Osteocyte (in vitro differentiated cells): ENCODE measurements at regions not wholly inside any gene's neighbourhood (a gene's known extent, or its start where the extent isn't known, plus 50 kb on each side); places are given as distances from the start of the nearest gene placed in this dataset.

Experiments
- DNase-seq: peaks from one replicate; pipeline ENCODE4 v3.0.0; 2021; ENCODE audit warnings: mixed read lengths; ENCODE audit not compliant: unreplicated experiment; ENCODE audit errors: extremely low spot score
- H3K27ac Mint-ChIP-seq: one replicate; pipeline ENCODE4 v1.8.0; 2021; ENCODE audit warnings: mild to moderate bottlenecking, mixed read lengths; ENCODE audit not compliant: unreplicated experiment
- H3K27me3 Mint-ChIP-seq: one replicate; pipeline ENCODE4 v1.8.0; 2021; ENCODE audit warnings: mixed read lengths; ENCODE audit not compliant: unreplicated experiment
- H3K36me3 Mint-ChIP-seq: one replicate; pipeline ENCODE4 v1.8.0; 2021; ENCODE audit warnings: mixed read lengths; ENCODE audit not compliant: unreplicated experiment
- H3K4me1 Mint-ChIP-seq: one replicate; pipeline ENCODE4 v1.8.0; 2021; ENCODE audit warnings: mixed read lengths; ENCODE audit not compliant: unreplicated experiment
- H3K4me3 Mint-ChIP-seq: one replicate; pipeline ENCODE4 v1.8.0; 2021; ENCODE audit warnings: mild to moderate bottlenecking, moderate library complexity, mixed read lengths; ENCODE audit not compliant: unreplicated experiment
- H3K9me3 Mint-ChIP-seq: one replicate; pipeline ENCODE4 v1.8.0; 2021; ENCODE audit warnings: mixed read lengths; ENCODE audit not compliant: unreplicated experiment
- TF ChIP-seq, protein P1 (sequence below): fragments of 200-600 bp; sonication (generic); IDR thresholded peaks from 2 replicates; pipeline ENCODE4 v1.5.0; 2021; ENCODE audit warnings: antibody characterized with exemption, mild to moderate bottlenecking, moderate library complexity

DNA sequence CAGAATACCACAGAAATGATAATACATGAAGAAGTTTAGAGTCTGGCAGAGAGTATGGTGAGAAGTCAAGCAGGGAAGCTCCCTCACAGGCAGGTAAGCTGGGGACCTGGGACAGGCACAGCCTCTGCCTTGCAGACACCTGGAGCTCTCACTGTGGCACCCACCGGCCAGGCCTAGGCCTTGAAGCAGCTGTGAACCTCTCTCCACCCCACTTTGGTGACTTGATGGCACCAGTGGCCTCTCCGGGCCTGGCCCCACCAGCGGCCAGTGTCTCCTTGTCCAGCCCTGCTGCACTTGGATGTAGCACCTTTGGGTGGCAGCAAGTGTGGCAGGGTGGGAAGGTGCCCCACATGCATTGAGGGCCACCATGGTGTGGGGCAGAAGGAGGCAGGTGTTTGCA lies 330.5 kb downstream of the NPR3 start:
- Mint-ChIP-seq H3K4me1 (peaks cover 1% of the 10 kb centered on the region), H3K9me3 (peaks cover 3% of the 10 kb centered on the region), H3K27me3 (no peaks in the 10 kb centered on the region), H3K27ac (no peak overlapping the region), H3K36me3 (no peaks in the 10 kb centered on the region), H3K4me3 (no peak overlapping the region)
- TF ChIP-seq, protein P1, sequence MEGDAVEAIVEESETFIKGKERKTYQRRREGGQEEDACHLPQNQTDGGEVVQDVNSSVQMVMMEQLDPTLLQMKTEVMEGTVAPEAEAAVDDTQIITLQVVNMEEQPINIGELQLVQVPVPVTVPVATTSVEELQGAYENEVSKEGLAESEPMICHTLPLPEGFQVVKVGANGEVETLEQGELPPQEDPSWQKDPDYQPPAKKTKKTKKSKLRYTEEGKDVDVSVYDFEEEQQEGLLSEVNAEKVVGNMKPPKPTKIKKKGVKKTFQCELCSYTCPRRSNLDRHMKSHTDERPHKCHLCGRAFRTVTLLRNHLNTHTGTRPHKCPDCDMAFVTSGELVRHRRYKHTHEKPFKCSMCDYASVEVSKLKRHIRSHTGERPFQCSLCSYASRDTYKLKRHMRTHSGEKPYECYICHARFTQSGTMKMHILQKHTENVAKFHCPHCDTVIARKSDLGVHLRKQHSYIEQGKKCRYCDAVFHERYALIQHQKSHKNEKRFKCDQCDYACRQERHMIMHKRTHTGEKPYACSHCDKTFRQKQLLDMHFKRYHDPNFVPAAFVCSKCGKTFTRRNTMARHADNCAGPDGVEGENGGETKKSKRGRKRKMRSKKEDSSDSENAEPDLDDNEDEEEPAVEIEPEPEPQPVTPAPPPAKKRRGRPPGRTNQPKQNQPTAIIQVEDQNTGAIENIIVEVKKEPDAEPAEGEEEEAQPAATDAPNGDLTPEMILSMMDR, result no peak
- DNase-seq, result no peak

DNA sequence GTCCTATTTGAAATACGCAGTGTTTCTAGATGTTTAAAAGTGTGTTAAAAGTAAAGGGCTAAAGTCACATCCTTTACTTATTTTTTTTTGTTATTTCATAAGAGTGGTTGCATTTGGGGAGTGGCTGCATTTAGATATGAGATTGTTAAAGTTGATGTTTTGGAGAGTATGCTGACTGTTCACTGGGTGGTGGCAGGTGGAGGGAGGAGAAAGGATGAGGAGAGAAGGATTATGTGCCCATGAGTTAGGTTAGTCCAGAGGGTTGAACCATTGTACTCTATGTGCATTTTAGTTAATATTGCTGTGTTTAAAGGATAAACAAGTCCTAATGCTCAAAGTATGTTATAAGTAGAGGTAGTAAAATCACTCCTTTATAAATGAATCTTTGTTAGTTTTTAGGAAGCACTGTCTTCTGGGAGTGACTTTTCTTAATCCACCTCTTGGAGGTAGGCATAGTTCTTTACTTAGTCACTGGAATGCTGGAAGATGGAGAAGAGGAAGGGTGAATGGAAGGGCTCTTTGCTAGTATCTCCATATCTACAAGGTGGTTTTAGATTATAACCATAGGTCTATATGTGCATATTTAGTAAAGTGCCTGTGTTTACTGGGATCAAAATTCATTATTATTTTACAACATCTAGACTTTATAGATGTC lies 332.3 kb downstream of the NPR3 start:
- Mint-ChIP-seq H3K9me3 (peaks cover 3% of the 10 kb centered on the region), H3K36me3 (no peaks in the 10 kb centered on the region), H3K27ac (no peak overlapping the region), H3K4me3 (no peak overlapping the region), H3K27me3 (no peaks in the 10 kb centered on the region), H3K4me1 (peaks cover 2% of the 10 kb centered on the region)
- DNase-seq, result no peak
- TF ChIP-seq, protein P1, result no peak

DNA sequence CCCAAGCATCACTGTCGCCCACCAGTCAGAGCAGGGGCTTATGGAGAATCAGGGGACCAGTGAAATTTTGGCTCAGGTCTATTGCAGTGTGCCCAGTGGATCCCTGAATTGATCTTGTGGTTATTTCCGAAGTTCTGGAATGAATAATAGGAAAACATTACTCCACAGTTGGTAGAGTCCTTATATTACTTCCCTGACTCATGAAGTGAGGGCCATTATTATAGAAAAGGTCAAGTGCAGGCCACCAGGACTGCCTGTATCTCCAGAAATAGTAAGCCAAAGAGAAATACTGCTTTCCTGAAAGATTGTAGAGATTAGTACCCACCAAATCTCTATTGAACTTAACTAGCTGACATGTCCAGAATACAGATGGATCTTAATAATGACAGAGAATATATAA lies 335.0 kb downstream of the NPR3 start:
- Mint-ChIP-seq H3K27ac (no peak overlapping the region), H3K27me3 (no peaks in the 10 kb centered on the region), H3K36me3 (no peaks in the 10 kb centered on the region)

DNA sequence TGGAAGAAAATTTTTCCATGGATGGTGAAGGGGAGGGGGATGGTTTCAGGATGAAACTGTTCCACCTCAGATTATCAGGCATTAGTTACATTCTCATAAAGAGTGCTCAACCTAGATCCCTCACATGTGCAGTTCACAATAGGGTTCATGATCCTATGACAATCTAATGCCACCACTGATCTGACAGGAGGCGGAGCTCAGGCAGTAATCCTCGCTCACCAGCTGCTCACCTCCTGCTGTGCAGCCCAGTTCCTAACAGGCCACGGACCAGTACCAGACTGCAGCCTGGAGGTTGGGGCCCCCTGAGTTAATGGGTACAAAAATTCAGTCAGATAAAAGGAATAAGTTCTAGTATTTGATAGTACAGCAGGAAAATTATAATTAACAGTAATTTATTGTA lies 337.2 kb downstream of the NPR3 start:
- Mint-ChIP-seq H3K4me1 (peaks cover 24% of the 10 kb centered on the region), H3K9me3 (peaks cover 12% of the 10 kb centered on the region), H3K27ac (no peak overlapping the region), H3K36me3 (no peaks in the 10 kb centered on the region), H3K4me3 (no peak overlapping the region), H3K27me3 (no peaks in the 10 kb centered on the region)
- TF ChIP-seq, protein P1, result no peak
- DNase-seq, result no peak

More for the DNA sequence above, 335.0 kb downstream of the NPR3 start:
- Mint-ChIP-seq H3K9me3 (peaks cover 3% of the 10 kb centered on the region), H3K4me3 (no peak overlapping the region), H3K4me1 (peaks cover 22% of the 10 kb centered on the region)
- DNase-seq, result no peak
- TF ChIP-seq, protein P1, result no peak

DNA sequence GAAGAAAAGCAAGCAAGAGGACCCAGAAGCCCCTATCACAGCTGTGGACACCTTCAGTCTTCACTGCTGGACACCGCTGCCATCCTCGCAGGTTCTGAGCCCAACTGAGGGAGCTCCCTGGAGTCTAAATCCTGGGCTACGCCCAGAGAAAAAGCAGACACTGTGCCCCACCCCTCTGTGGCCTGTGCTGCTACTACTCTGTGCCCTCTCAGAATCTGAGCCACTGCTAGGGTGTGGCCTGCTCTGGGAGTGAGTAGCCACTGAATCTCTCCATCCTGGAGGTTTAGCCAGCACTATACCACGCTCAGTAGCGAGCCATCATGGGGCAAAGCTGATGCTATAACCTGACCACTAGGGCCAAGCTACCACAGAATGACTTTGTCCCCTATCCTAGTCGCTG lies 338.2 kb downstream of the NPR3 start:
- H3K27ac Mint-ChIP-seq, result no peak overlapping the region
- TF ChIP-seq, protein P1, result no peak
- H3K4me3 Mint-ChIP-seq, result no peak overlapping the region
- no peaks in the 10 kb centered on the region for H3K27me3 Mint-ChIP-seq
- peaks cover 24% of the 10 kb centered on the region for H3K4me1 Mint-ChIP-seq
- peaks cover 22% of the 10 kb centered on the region for H3K9me3 Mint-ChIP-seq
- no peaks in the 10 kb centered on the region for H3K36me3 Mint-ChIP-seq
- no peak for DNase-seq
